ENCODE measurements at regions not wholly inside any gene's neighbourhood (a gene's known extent, or its start where the extent isn't known, plus 50 kb on each side); places are given as distances from the start of the nearest gene placed in this dataset.
"Not testable (repeated sequence)": the region's sequence is repeated elsewhere in the genome, so short reads cannot be mapped to it uniquely, and the experiment has no call there.

- H3K4me3 ChIP-seq, result no peak overlapping the region
- H3K27ac ChIP-seq, result peak overlapping the region in 1 of 21 experiments; percentile 39
Measured at GRCh38 chr13:74761801-74762757, 627.9 kb upstream of the KLF12 start.

GRCh38 chr13:74758188-74758587 is 624.0 kb upstream of the KLF12 start:
- H3K27ac ChIP-seq, result no peak overlapping the region
- no peak overlapping the region for H3K4me3 ChIP-seq

- Histone ChIP-seq H3K4me3 (no peak overlapping the region), H3K27ac (no peak overlapping the region)
Measured at GRCh38 chr13:74755065-74755464, 620.9 kb upstream of the KLF12 start.

- Histone ChIP-seq H3K27ac (no peak overlapping the region), H3K4me3 (no peak overlapping the region)
Measured at GRCh38 chr13:74751739-74752138, 617.5 kb upstream of the KLF12 start.

- no peak overlapping the region for H3K4me3 ChIP-seq
- no peak overlapping the region for H3K27ac ChIP-seq
Measured at GRCh38 chr13:74747186-74747955, 613.2 kb upstream of the KLF12 start.

- H3K27ac ChIP-seq, result no peak overlapping the region
- H3K4me3 ChIP-seq, result no peak overlapping the region
Measured at GRCh38 chr13:74743992-74744391, 609.8 kb upstream of the KLF12 start.

- Histone ChIP-seq H3K4me3 (no peak overlapping the region), H3K27ac (no peak overlapping the region)
Measured at GRCh38 chr13:74741732-74742131, 607.5 kb upstream of the KLF12 start.

- no peak overlapping the region for H3K4me3 ChIP-seq
- H3K27ac ChIP-seq, result no peak overlapping the region
Measured at GRCh38 chr13:74732736-74733385, 598.7 kb upstream of the KLF12 start.

GRCh38 chr13:74731731-74732130 is 597.5 kb upstream of the KLF12 start:
- Histone ChIP-seq H3K4me3 (no peak overlapping the region), H3K27ac (no peak overlapping the region)

GRCh38 chr13:74730556-74731331 is 596.5 kb upstream of the KLF12 start:
- no peak overlapping the region for H3K27ac ChIP-seq
- no peak overlapping the region for H3K4me3 ChIP-seq

GRCh38 chr13:74726206-74726605 is 592.0 kb upstream of the KLF12 start:
- no peak overlapping the region for H3K27ac ChIP-seq
- H3K4me3 ChIP-seq, result no peak overlapping the region

GRCh38 chr13:74718232-74718842 is 584.1 kb upstream of the KLF12 start:
- H3K4me3 ChIP-seq, H3K27ac ChIP-seq: not testable (repeated sequence)

GRCh38 chr13:74715718-74716117 is 581.5 kb upstream of the KLF12 start:
- Histone ChIP-seq H3K27ac (no peak overlapping the region), H3K4me3 (no peak overlapping the region)

GRCh38 chr13:74710006-74710405 is 575.8 kb upstream of the KLF12 start:
- Histone ChIP-seq H3K27ac (no peak overlapping the region), H3K4me3 (no peak overlapping the region)

- H3K27ac ChIP-seq, result no peak overlapping the region
- no peak overlapping the region for H3K4me3 ChIP-seq
Measured at GRCh38 chr13:74709226-74709625, 575.0 kb upstream of the KLF12 start.

- Histone ChIP-seq H3K27ac (no peak overlapping the region), H3K4me3 (no peak overlapping the region)
Measured at GRCh38 chr13:74708629-74709028, 574.4 kb upstream of the KLF12 start.

- Histone ChIP-seq H3K27ac (no peak overlapping the region), H3K4me3 (no peak overlapping the region)
Measured at GRCh38 chr13:74707291-74707690, 573.1 kb upstream of the KLF12 start.

GRCh38 chr13:74706801-74707200 is 572.6 kb upstream of the KLF12 start:
- Histone ChIP-seq H3K4me3 (no peak overlapping the region), H3K27ac (no peak overlapping the region)

- Histone ChIP-seq H3K27ac (no peak overlapping the region), H3K4me3 (no peak overlapping the region)
Measured at GRCh38 chr13:74705438-74705837, 571.2 kb upstream of the KLF12 start.

Data from skin epidermis (tissue), 12 donors.